Stimulated activated CD8-positive, alpha-beta memory T cell treated with anti-CD3 and anti-CD28 coated beads, Interleukin-12 subunit alpha, Interleukin-12 subunit beta, amount 100 ng/mL, for 1 hour (primary cell): ENCODE measurements at regions not wholly inside any gene's neighbourhood (a gene's known extent, or its start where the extent isn't known, plus 50 kb on each side); places are given as distances from the start of the nearest gene placed in this dataset.

Experiments used
- DNase-seq: peaks from one replicate; pipeline ENCODE4 v3.0.0-alpha.2; 2020; ENCODE audit warnings: low read depth

DNA sequence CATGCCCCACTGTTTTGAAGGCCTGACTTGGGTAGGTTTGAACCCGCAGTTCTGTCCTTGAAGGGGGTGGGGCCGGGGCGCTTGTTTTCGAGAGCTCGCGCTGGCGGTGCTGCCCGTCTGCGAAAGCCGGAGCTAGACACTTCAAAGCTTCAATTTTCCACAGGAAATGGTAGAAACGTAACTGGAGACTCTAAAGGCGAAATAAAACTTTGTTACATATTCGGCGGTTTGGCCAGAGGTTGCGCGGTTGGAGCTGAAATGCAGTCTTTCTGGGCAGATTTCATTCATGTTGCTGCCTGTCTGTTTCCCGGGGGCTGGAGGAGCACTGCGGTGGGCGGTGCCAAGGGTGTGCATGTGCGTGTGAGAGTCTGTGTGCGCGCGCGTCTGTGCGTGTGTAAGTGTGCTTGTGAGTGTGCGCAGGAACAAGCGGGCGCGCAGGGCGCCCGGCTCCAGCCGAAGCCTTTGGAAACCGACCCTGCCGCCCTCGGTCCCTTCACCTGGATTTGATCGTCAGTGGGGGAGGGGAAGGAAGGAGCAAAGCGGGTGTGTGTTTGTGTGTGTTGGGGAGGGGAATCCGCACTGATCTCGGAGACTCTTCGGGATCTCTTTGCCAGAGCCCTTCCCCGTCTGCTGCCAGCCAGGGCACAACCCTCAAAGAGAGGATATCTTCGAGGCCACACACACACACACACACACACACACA, 227.7 kb upstream of the CRY1 start:
- DNase-seq: peak; percentile 37

DNA sequence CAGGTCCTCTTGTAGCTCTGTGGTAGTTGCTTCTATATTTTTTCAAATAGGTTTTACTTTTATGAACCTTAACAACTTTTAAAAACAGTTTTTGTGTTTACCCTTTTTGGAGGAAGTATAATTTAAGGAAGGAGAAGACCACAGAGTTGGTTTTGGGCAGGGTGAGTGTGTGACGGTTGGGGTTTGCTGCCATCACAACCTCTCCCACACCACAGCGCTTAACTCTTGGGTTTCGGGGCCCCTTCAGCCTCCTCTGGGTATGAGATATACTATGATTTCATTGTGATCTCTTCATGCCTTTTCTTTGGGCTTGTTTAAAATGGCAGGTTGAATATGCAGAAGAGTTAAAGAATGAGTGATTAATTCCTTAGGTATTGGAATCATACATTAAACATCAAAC, 228.7 kb upstream of the CRY1 start:
- DNase-seq: no peak

DNA sequence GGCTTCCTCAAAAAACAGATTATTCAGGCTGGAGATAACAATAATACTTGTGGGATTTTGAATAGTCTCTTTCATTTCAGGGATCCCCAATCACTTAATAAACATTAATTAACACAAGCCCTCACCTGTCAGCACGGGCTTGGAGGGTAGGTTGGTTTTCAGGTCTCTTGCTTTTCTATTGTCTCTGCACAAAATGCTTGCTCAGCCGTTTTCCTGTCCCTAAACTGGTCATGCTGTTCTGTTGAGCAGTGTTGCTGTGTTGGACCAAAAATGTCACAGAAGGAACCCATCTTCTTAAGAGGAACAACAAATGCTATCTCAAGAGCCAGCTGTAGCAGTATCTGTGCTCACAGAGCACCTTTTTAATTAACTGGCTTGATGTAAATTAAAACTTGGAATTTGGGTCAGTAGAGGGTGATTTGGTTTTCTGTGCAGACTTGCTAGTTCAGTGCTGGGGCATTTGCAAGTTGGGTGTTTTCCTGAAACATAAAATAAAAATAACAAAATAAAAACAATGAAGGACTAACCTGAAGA, 231.8 kb upstream of the CRY1 start:
- DNase-seq: no peak

DNA sequence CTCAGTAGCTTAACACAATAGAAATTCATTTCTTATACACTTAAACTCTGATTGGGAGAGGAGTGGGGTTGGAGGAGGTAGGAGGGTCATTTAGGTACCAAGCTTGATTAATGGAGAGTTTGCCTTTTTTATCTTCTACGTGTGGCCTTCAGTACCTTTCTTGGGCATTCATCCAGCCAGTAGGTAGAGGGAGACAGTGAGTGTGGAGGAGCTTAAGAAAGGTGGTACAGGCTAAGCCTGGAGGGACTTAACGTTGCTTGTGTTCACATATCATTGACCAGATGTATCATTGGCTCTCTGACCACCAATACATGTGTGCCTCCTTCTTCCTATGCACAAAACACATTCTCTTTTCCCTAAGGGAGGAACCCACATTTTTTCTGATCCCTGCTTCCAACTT, 232.9 kb upstream of the CRY1 start:
- DNase-seq: no peak

DNA sequence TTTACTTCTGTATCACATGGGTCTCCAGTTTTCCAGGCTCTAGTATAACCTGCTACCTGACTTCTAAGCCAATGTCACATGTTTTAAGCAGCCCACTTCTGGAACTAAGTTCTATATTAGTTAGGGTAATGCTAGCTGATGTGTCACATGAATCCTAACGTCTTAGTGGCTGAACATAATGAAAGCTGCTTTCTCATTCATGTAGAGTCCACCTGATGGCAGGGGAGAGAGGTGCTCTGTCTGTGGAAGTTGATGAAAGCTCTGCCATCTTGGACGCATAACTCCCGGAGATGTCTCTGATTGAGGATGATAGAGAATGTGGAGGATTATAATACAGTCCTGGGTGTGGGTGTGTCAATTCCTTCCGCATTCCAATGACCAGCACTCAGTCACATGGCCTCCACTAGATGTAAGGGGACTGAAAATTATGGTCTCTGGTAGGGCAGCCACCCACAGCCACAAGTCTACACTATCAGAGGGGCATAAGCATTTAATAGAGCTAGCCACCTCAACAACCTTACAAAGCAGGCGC, 234.4 kb upstream of the CRY1 start:
- no peak for DNase-seq

DNA sequence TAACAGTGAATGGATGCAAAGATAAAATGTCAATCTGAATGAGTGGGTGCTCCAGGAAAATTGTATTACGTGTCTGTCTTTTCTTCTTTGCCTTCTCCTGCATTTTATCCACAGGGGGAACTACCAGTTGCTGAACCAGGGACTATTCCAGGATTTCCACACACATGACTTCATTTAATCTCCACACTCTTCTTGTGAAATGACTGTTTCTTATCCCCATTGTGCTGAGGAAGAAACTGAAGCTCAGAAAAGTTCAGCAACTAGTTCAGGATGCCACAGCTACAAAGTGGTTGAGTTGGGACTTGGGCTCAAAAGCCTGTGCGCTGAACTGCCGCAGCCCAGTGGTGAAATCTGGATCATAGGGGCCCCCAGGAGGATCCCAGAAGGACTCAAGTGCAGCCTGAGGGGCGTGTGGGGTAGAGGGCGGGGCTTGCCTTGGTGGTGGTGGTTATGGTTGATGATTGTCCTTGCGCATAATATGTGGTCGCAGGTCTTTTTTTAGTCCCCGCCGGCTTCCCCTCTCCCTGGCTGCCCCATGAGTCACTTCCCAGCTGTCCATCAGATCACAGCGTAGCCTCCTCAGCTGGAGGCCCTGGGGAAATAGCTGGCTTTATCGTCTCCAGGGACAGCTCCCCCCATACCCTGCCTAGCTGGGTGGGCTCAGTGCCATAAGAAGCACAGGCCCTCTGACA, 235.2 kb upstream of the CRY1 start:
- DNase-seq: no peak

DNA sequence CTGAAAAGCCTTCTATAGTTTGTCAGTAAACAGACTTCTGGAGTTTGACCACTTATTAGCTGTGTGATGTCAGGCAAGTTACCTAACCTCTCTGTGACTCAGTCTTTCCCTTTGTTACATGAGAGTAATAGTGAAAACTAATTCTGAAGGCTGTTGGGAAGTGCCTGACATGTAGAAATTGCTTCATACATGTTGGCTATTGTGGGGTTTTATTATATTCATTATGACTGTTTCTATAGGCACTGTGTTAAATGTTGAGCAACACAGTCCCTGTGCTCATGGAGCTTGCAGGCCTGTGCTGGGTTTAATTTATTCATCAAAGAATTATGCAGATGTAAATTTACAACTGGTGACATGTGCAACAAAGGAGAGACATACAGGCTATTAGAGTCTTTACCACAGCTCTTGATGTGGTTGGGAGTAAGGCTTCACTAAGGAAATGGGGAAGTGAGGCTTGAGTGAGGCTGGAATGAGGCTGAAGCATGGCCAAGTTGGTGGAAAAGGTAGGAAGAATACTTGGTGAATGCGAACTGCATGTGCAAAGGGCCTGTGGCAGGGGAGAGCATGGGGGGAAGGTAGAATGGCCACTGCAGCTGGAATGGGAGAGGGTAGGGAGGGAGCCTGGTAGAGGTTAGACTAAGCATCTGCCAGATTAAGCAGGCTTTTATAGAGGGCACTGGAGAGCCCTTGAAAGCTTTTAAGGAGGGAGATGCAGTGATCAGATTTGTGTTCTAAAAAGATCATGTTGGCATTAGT, 236.4 kb upstream of the CRY1 start:
- DNase-seq: no peak

DNA sequence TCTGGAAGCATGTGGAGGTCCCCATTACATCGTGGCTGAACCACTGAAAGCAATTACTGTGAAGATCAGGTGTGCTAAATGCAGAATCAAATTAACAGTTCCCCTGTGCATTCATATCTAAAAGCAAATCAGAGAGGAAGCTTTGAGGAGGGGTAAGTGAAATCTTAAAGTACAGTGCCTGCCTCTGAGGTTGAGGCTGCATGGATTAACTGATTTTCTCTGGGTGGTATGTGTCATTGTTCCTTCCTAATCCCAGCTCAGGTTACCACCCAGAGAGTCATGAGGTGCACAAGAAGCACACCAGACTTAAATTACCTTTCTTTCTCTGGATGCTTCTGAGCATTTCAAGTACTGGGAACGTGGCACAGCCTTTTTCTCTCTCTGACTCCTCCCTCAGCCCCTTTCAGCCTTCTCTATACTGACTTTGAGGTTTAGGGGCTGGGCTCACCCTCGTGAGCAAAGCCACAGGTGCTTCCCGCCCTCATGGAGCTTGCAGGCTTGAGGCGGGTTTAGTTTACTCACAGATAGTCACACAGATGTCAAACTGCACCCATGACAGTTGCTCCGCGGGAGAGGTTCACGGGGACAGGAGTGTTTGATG, 237.6 kb upstream of the CRY1 start:
- no peak for DNase-seq

DNA sequence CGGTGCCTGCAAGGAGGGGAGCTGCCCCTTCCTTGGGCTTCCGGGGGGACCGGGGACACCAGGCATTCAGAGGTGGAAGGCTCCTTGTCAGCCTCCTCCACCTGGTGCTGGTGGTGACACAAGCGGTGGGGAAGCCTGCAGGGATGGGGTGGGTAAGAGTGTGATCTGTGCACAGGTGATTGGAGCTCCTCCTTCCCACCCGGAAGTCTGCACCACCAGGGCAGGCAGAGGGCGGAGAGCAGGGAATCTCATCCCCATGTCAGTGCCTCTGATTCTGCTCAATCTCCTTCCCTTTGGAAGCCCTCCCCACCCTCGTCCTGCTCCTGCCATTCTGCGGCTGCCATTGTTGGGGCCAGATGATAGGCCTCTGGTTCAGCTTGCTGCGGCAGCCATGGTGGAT, 238.1 kb upstream of the CRY1 start:
- DNase-seq: no peak

DNA sequence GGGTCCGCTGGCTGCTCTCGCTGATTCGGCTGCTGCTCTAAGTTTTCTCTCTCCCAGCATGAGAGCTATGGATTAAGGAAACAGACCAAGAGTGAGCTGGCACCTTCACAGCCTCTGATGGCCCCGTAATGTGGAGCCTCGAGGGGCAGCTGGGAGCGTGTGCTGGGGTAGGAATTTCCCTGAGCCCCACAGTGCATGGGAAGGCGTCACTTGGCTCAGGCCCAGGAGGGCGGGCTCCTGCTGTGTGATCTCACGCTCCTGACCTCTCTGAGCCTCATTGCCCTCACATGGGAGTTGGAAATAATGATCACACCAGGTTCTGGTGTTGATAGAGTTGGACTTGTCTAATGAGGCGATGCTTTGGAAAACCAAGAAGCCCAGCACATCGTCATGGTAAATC, 238.6 kb upstream of the CRY1 start:
- no peak for DNase-seq

DNA sequence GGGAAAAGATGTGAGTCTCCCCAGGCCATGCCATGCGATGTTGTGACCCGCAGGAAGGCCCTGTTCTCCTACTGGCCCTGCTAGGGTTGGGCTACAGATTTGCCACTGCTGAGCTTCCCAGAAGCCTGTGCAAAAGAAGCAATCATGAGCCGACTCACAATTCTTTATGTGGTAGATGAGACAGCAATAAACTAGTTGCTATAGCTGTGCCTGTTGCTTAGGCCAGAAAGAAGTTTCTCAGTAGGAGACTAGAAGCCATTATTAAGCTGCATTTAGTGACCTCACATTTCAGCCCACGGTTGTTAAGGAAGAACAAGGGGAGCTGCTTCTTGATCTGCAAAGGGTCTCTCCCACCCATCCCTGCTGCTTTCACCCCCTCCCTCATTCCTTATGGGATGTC, 239.4 kb upstream of the CRY1 start:
- DNase-seq: no peak

DNA sequence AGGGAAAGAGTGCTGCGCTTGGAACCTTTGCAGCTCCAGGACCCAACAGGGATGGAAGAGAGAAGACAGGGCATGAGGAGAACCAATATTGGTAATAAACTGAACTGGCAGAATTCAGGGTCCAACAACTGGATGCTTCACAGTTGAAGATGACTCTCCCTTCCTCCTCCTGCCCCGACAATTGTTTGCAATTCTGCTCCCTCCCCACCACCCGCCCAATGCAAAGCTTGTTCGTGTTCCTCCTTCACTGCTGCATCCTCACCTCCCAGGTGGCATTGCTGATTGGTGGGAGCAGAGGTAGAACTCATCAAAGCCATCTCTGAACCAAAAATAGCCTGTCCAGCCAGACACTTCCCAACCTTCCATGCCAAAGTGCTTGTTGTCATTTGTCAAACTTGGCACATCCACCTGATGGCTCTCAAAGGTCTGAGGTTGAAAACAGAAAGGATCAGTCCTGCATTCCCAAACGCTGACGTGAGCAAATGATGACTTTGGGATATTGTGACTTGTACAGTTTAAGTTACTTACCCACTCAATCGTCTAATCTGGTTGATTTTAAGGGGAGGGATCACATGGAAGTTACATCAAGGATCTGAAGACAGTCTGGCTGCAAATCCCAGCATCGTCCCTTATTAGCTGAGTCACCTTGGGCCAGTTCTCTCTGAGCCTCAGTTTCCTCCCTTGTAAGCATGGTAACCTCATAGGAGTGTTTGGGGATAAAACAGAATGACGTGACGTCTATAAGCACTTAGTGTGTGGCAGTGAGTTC, 242.6 kb upstream of the CRY1 start:
- DNase-seq: no peak

DNA sequence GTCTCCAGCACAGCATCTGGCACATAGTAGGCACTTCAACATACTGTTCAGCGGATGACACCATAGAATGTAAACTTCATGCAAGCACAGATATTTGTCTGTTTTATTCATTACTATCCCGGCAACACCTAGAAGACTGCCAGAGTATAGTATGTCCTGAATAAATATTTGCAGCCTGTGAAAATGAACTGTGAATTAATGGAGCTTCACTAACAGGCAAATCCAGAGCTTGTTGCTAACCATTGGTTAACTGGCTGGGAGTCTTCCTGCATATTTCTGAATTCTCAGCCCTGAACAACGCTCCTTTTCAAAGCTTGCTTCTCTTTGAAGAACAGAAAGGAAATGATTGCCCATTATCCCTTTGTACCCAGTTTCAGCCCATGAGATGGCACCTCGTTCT, 243.3 kb upstream of the CRY1 start:
- DNase-seq: no peak

DNA sequence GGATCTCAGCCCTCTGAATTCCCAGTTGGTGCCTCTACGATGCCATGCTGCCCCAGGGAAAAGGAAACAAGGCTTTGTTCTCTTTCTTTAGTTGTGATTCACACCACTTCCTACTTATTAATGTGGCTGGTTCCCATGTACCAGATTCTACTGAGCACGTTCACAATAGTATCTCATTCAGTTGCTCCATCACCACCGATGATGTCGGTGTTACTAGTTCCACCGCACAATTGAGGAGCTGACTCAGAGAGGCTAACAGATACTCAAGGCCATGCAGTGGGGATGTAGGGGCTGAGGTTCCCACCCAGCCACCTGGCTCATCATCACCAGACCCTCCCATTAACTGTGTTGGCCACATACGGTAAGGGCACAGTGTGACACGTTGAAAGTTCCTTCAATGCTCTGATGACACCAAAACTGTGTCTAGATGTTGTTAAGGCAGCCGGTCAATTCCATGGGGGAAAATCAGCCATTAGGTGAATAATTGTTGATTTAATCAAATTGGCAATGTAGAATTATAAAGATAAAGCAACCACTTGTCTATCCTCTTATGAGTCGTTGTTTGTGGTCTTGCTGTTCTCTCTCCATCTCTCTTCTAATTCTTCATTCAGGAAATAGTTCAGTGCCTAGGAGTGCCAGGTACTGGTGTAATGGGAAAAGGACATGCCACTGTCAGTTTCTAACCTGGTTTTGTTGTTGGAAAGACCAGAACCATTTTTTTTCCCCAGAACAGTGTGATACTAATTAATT, 244.2 kb upstream of the CRY1 start:
- DNase-seq: no peak

DNA sequence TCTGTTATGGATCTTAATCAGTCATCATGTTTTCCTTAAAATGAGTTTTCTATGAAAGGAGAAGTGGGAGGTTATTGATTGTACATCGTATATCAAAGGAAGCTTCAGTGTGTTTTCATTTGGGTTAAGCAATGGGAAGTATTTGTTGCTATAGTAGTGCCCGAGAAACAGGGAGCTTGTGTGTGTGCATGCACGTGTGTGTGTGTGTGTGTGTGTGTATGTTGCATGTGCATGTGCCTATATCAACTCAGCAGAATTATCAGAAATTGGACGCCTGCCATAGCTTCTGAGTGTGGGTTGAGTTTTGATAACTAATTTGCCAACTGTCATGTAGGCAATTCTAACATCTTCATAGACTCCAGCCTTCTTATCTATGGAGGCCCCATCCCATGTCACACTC, 246.1 kb upstream of the CRY1 start:
- no peak for DNase-seq

DNA sequence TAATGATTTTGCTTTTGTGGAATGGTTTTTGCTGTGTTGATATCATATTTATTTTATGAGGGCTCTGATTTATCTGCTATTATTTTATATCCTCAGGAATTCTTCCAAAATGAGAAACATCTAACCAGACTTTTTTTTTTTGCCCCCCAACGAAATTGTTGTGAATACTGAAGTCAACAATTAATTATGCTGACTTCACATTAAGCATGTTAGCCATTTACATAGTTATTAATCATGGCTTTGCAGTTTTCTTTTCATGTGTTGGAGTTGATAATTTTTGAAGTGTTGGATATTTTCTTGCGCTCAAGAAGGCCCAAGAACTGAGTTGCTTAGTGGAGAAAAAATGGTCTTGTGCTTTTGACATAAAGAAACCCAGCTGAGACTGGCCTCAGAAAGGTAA, 246.6 kb upstream of the CRY1 start:
- DNase-seq: no peak

DNA sequence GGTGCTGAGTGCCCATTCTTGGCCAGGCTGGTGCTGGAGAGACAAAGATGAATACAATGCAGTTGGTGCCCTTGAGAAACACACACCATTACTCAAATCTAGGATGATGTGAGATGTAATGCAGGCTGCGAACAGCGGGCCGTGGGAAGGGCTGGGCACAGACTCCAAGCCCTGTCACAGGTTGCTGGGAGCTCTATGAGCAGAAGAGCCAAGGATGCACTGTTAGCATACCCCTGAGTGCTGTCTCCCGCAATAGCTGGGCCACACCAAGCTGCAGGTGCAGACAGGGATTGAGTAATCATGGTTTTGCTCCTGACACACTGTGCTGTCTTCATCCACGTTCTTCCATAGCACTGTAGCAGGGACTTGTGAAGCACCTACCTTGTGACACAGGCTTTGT, 247.5 kb upstream of the CRY1 start:
- DNase-seq: no peak

DNA sequence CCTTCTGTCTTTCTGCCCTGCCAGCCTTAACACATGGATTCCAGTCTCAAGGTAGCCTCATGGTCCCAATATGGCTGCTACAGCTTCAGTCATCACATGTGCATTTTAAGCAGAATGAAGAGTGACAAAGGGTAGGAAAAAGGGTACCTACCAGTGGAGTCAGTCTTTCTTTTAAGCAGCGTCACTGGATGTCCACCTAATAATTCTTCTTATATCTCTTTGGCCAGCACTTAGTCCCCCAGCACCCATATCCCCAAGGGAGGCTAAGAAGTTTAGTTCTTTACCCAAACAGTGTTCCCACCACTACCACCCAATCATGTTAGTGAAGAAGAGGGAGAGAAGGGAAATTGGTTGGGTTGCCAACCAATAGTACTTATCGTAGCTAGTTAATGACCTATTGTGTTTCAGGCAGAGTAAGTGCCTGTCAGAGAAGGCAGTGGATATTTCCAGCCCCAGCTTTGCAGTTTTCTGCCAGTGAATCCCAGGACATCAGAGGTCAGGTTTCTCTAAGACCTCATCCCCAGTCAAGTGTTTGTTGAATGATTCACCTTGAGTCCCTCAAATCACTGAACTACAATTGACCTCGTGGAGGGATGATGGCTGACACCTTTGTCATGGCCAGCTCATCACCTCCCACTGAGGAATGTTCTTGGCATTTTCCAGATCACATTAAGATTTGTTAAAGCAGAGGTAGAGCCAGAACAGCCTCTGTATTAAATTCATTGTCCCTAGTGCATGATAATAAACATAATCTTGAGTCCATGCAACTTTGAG, 250.9 kb upstream of the CRY1 start:
- no peak for DNase-seq

DNA sequence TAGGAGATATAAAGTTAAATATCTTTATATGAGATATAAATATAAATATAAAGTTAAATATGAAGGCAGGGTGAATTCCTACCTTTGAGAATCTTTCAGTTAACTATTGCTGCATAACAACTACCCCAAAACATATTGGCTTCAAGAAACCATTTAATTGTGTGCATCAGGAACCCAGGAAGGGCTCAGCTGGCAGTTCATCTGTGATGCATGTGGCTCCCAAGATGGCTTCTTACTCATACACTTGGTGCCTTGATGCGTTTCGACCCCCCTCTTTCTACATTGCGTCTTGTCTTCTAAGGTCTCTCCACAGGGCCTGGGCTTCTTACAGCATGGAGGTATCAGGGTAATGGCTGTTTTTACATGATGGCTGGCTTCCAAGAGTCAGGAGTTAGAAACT, 253.9 kb upstream of the CRY1 start:
- DNase-seq: no peak
